ENCODE measurements at regions not wholly inside any gene's neighbourhood (a gene's known extent, or its start where the extent isn't known, plus 50 kb on each side); places are given as distances from the start of the nearest gene placed in this dataset.

GRCh38 chr16:55030944-55031343 is 100.3 kb downstream of the IRX5 start:
- no peak for TF ChIP-seq GATA3 (IDR thresholded peaks at IDR 0.05; ENCODE audit: low read depth, low read length)
- no peak for TF ChIP-seq GATA2 (IDR thresholded peaks at IDR 0.05; ENCODE audit: low read depth, low read length)

All from SH-SY5Y (cell line).